ENCODE measurements at regions not wholly inside any gene's neighbourhood (a gene's known extent, or its start where the extent isn't known, plus 50 kb on each side); places are given as distances from the start of the nearest gene placed in this dataset.

DNA sequence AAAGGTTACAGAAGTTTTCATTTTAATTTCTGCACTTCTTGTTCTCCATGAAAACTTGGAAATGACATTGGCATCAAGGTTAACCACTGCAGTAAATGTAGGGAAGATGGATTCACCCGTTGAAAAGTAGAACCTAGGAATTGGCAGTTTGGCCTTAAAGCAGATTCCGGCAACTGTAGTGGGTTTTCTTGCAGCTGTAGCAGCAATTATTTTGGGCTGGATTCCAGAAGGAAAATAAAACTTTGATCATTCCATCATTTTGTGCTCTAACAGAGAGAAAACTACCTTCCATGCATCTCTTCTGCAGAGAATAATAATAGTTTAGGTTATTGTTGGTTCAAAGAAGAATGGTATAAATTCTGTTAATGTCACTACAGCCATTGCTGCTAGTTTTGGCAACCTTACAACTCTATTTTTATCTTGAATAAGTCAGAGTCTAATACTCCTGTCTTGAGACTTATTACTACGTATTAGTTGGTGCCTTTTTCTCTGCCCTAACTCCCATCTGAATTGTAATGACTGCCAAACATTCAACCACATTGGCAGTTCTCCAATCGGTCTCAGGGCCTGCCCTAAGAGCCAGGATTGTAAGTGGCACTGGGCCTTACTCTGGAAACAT is 178.1 kb upstream of the PIEZO2 start:
- no peak overlapping the region for H3K27ac ChIP-seq
- TF ChIP-seq EZH2 (IDR thresholded peaks at IDR 0.05; ENCODE audit: borderline replicate concordance) (no peak), EZH2phosphoT487 (IDR thresholded peaks at IDR 0.05; ENCODE audit: low read depth, severe bottlenecking, unreplicated experiment) (no peak)
- TF ChIP-seq, protein P1, sequence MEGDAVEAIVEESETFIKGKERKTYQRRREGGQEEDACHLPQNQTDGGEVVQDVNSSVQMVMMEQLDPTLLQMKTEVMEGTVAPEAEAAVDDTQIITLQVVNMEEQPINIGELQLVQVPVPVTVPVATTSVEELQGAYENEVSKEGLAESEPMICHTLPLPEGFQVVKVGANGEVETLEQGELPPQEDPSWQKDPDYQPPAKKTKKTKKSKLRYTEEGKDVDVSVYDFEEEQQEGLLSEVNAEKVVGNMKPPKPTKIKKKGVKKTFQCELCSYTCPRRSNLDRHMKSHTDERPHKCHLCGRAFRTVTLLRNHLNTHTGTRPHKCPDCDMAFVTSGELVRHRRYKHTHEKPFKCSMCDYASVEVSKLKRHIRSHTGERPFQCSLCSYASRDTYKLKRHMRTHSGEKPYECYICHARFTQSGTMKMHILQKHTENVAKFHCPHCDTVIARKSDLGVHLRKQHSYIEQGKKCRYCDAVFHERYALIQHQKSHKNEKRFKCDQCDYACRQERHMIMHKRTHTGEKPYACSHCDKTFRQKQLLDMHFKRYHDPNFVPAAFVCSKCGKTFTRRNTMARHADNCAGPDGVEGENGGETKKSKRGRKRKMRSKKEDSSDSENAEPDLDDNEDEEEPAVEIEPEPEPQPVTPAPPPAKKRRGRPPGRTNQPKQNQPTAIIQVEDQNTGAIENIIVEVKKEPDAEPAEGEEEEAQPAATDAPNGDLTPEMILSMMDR (IDR thresholded peaks at IDR 0.05; ENCODE audit: poor library complexity) = no peak
- DNase-seq (ENCODE audit: low spot score) = no peak
- no peaks in the 10 kb centered on the region for H3K9me2 ChIP-seq (replicated peaks; ENCODE audit: insufficient read depth)
- no peaks in the 10 kb centered on the region for H4K20me1 ChIP-seq (ENCODE audit: insufficient read depth, poor library complexity, severe bottlenecking)
- no peak overlapping the region for H2AFZ ChIP-seq
- H3K4me3 ChIP-seq = no peak overlapping the region
- H3K4me1 ChIP-seq (ENCODE audit: insufficient read depth) = peaks cover 6% of the 10 kb centered on the region
- 88% methylated on average over 4 of the region's 4 CpGs for WGBS (ENCODE audit: low lambda C conversion rate, missing lambda C conversion rate)
- H3K4me2 ChIP-seq = no peak overlapping the region
- H3K36me3 ChIP-seq (replicated peaks; ENCODE audit: insufficient read depth, low read depth) = no peaks in the 10 kb centered on the region
- no peaks in the 10 kb centered on the region for H3K79me2 ChIP-seq
- H3K9me3 ChIP-seq (ENCODE audit: low read depth) = no peaks in the 10 kb centered on the region
- no peaks in the 10 kb centered on the region for H3K27me3 ChIP-seq

- H3K27me3 ChIP-seq = no peaks in the 10 kb centered on the region
- peaks cover 6% of the 10 kb centered on the region for H3K4me1 ChIP-seq (ENCODE audit: insufficient read depth)
- H3K9me3 ChIP-seq (ENCODE audit: low read depth) = no peaks in the 10 kb centered on the region
- 85% methylated on average over 4 of the region's 4 CpGs for WGBS (ENCODE audit: low lambda C conversion rate, missing lambda C conversion rate)
- H3K4me2 ChIP-seq = no peak overlapping the region
- H2AFZ ChIP-seq = no peak overlapping the region
- H3K27ac ChIP-seq = no peak overlapping the region
- TF ChIP-seq EZH2 (IDR thresholded peaks at IDR 0.05; ENCODE audit: borderline replicate concordance) = no peak
- TF ChIP-seq, protein P1 (IDR thresholded peaks at IDR 0.05; ENCODE audit: poor library complexity) = no peak
- no peak for DNase-seq (ENCODE audit: low spot score)
- H3K4me3 ChIP-seq = no peak overlapping the region
- H3K79me2 ChIP-seq = no peaks in the 10 kb centered on the region
- no peaks in the 10 kb centered on the region for H4K20me1 ChIP-seq (ENCODE audit: insufficient read depth, poor library complexity, severe bottlenecking)
- H3K36me3 ChIP-seq (replicated peaks; ENCODE audit: insufficient read depth, low read depth) = no peaks in the 10 kb centered on the region
- H3K9me2 ChIP-seq (replicated peaks; ENCODE audit: insufficient read depth) = no peaks in the 10 kb centered on the region
Measured at GRCh38 chr18:11324956-11325882, 175.8 kb upstream of the PIEZO2 start.

- WGBS (ENCODE audit: low lambda C conversion rate, missing lambda C conversion rate) = 51% methylated on average over 2 of the region's 2 CpGs
- Histone ChIP-seq H2AFZ (no peak overlapping the region), H3K4me2 (no peak overlapping the region), H3K27me3 (no peaks in the 10 kb centered on the region), H3K79me2 (no peaks in the 10 kb centered on the region), H3K27ac (no peak overlapping the region), H3K4me1 (ENCODE audit: insufficient read depth) (peaks cover 6% of the 10 kb centered on the region), H3K36me3 (replicated peaks; ENCODE audit: insufficient read depth, low read depth) (no peaks in the 10 kb centered on the region), H3K4me3 (no peak overlapping the region), H3K9me3 (ENCODE audit: low read depth) (no peaks in the 10 kb centered on the region), H4K20me1 (ENCODE audit: insufficient read depth, poor library complexity, severe bottlenecking) (no peaks in the 10 kb centered on the region), H3K9me2 (replicated peaks; ENCODE audit: insufficient read depth) (no peaks in the 10 kb centered on the region)
- no peak for DNase-seq (ENCODE audit: low spot score)
- TF ChIP-seq EZH2 (IDR thresholded peaks at IDR 0.05; ENCODE audit: borderline replicate concordance) = no peak
Measured at GRCh38 chr18:11324510-11324909, 175.1 kb upstream of the PIEZO2 start.

GRCh38 chr18:11323359-11323819 is 174.0 kb upstream of the PIEZO2 start:
- 39% methylated on average over 11 of the region's 11 CpGs for WGBS (ENCODE audit: low lambda C conversion rate, missing lambda C conversion rate)
- Histone ChIP-seq H3K4me2 (peak overlapping the region; percentile 17), H3K9me3 (ENCODE audit: low read depth) (no peaks in the 10 kb centered on the region), H3K27me3 (no peaks in the 10 kb centered on the region), H3K4me1 (ENCODE audit: insufficient read depth) (peaks cover 6% of the 10 kb centered on the region), H3K9me2 (replicated peaks; ENCODE audit: insufficient read depth) (no peaks in the 10 kb centered on the region), H3K79me2 (no peaks in the 10 kb centered on the region), H3K27ac (peak overlapping the region; percentile 45), H3K4me3 (no peak overlapping the region), H2AFZ (no peak overlapping the region), H3K36me3 (replicated peaks; ENCODE audit: insufficient read depth, low read depth) (no peaks in the 10 kb centered on the region), H4K20me1 (ENCODE audit: insufficient read depth, poor library complexity, severe bottlenecking) (no peaks in the 10 kb centered on the region)
- peak; percentile 68 for DNase-seq (ENCODE audit: low spot score)
- no peak for TF ChIP-seq EZH2 (IDR thresholded peaks at IDR 0.05; ENCODE audit: borderline replicate concordance)
- TF ChIP-seq, protein P1 (IDR thresholded peaks at IDR 0.05; ENCODE audit: poor library complexity) = no peak
- TF ChIP-seq EZH2phosphoT487 (IDR thresholded peaks at IDR 0.05; ENCODE audit: low read depth, severe bottlenecking, unreplicated experiment) = no peak

Data from hepatocyte (in vitro differentiated cells).